HG03575 (cell line): ENCODE measurements at regions not wholly inside any gene's neighbourhood (a gene's known extent, or its start where the extent isn't known, plus 50 kb on each side); places are given as distances from the start of the nearest gene placed in this dataset.
"Not testable (repeated sequence)": the region's sequence is repeated elsewhere in the genome, so short reads cannot be mapped to it uniquely, and the experiment has no call there.

ENCODE experiments used
- ATAC-seq: cut with Tn5 transposase; IDR thresholded peaks from one replicate; pipeline ENCODE4 v1.9.1; 2021; ENCODE audit not compliant: unreplicated experiment, insufficient number of reproducible peaks, low FRiP score; ENCODE audit errors: extremely low read depth

DNA sequence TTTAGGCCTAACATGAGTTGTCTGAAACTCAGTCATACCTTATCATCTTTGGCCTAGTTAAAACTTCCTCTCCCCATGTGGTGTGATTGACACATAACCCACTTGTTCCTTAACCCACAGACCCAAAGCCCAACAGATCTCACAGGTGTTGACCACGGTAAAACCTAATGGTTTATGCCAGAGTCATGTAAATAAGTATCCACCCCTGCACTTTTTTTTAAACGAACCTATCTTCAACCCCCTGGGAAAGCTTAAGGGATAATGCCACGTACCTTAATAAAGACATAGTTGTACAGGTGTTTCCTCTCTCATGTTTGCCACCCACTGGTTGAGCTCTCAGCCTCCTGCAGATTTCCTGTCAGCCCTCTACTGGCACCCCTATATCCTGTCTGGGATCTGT lies 709.3 kb upstream of the CCDC179 start:
- ATAC-seq: no peak

DNA sequence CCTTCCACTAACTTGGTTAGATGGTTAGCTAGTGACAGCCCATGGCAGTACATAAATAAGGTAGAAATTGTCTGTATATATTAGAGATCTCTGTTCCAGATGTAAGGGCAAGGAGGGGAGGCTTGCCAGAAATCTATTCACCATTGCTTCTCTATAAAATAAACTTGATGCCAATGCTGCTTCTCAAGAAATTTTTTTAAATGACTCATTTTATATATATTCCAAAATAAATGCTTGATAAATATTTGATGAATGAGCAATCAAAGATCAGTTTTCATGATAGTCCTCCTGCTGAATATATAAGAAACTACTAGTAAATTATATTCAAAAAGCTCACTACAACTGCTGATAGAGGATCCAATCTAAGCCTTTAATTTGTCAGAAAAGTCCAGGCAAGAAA lies 710.6 kb upstream of the CCDC179 start:
- ATAC-seq: no peak

DNA sequence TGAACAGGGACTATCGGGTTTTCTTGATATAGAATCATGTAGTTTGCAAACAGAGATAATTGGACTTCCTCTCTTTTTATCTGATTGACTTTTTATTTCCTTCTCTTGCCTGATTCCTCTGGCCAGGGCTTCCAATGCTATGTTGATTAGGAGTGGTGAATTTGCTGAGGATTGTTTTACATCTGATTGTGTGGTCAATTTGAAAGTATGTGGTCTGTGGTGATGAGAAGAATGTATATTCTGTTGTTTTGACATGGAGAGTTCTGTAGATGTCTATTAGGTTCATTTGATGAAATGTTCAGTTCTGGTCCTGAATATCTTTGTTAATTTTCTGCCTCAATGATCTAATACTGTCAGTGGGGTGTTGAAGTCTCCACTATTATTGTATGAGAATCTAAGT lies 713.2 kb upstream of the CCDC179 start:
- ATAC-seq: no peak

DNA sequence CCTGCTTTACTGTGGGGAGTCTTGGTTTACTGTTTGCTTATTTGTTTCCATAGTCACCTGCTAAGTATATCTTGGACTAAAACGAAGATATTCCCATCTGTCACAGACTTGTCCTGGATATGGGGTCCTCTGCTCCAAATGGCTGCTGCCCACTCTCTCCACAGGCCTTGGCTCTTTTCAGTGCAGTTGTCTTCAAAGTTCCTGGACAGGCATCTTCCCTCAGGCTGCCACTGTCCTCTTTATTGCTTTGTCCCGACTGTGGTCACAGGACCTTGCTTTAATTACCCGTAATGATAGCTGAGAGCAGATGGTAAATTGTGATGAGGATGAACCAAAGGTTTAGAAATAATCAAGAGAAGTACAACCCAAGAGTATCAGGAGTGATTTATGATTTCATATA lies 713.9 kb upstream of the CCDC179 start:
- ATAC-seq: no peak

DNA sequence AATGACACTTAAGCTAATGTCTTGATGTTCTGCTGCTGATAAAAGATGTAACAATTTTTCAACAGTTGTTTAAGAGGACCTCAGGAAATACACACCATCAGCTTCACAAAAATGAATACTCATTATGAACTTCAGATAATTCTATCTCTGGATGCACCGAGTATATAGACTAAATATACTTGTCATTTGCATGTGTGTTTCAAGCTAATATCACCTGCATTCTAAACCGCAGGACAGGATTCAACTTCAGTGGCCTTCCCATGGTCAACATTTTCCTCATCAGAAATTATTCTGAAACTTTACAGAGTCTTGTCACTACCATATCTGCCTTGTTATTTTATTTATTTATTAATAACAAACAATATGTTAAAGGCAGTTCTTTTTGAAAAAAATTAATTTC lies 717.0 kb upstream of the CCDC179 start:
- no peak for ATAC-seq

DNA sequence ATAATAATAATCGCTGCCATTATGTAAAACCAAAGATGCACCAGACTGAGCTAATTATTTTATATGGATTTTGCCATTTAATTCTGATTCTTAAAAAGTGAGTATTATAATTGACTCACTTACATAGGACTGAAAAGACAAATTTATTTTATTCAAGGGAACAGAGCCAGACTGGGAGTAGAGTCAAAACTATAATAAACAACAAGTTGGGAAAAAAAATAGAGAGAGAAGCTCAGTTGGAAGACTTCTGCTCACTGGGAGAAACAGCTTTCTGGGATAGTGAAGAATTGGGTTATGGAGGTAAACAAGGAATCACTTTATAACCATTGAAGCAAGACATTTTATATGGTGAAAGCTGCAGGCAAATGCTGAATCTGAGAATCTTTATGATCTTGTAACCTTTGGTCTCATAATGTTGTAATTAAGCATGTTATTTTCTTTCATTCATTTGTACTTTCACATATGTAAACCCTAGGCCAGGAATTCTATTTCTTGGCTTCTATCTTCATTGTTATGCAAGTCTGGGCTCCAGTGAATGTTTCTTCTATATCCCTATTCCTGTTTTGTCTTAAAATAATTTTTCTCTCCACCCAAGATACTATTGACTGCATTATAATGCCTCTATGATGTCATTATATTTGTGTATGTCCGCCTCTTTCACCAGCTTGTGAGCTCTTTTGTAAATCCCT lies 725.3 kb upstream of the CCDC179 start:
- no peak for ATAC-seq

DNA sequence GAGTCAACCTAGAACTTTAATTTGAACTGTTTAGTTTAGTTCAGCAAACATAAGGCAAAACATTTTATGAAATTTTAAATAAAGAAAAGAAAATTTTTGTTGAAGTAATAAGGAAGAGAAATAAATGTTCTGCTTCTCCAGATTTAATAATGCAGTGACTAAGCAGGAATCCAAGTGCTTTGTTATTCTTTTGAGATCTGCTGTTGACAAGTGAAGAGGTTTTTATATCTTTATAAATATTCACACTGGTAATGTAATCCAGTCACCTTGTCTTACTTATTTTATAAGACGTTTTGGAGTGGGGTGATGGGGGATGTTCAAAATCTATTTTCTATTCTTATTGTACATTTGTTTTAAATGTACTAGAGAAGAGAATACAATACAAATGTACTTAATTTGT lies 725.9 kb upstream of the CCDC179 start:
- no peak for ATAC-seq

DNA sequence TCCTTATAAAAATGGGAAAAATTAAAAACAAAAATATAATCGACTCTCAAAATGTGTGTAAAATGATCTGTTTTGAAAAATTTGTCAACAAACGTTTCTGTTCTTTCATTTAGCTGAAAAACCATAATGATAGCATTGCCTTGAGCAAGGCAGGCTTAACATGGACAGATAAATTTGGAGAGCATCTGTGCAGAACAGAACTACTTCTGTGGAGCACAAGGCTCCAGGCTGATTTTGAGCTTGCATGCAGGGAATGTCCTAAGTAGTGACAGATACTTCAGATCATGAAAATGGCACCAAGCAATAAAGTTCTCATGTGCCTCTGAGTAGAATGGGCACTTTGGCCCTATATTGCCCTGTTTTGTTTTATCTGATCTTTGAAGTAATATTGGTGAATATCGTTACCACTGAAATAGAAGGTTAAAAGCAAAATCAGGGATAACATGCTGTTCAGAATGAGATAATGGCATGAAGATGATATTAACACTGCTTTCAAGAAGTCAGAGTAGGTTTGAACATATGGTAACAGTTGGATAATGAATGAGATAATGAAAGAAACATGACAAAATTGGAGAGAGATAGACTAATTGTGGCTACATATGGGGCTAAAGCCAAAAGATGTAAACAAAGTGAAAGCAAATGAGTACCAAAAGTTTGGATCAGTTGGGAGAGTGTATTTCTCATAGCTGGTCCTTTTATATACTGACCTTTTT lies 730.5 kb upstream of the CCDC179 start:
- ATAC-seq: no peak

DNA sequence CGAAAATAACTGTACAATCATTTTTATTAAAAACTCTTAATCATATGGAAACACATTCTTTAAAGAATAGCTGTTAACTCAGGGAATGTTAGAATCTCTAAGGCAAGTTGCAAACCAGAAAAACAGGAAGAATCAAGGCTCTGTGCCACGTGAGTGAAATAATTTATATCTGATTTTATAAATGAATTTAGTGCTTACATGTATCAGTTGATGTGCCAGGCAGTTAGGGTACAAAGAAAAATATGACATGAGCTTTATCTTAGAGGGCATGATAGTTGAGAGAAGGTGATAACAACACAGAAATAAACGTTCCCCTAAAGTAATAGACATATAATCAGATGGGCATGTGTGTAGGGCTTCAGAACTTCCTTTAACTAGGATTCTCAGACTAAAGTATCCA lies 734.5 kb upstream of the CCDC179 start:
- ATAC-seq: no peak

DNA sequence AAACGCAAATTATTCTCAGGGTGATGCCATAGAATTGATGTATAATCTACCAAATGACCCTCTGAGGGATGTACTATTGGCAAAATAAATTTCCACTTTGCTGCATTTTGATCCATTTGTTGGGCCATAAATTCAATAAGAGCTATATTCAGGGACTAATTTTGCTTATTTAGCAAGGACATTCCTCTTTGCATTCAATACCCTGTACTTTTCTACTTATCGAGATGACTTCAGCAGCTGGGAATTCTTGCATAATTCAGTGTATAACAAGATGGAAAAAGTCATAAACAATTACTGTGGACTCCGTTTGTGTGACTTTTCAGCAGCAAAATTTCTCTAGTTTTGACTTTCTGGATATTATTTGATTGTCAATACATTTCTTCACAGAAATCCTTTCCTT lies 744.7 kb upstream of the CCDC179 start:
- ATAC-seq: no peak

DNA sequence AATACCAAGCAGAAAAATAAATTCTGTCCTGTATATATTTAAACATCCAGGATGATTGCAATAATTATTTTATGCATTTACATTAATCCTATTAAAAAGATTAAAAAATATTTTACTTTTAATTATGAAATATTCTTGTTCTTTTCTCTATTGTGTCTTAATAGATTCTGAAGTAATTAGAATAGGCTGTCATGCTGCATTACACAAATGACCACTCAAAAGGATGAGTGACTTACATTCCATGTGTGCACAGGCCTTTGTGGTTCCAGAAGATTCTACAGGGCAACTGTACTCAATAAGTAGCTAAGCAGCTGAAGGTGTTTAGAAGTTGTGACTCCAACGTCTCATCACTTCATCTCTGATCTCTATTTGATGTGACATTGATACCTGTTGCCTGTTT lies 745.9 kb upstream of the CCDC179 start:
- no peak for ATAC-seq

DNA sequence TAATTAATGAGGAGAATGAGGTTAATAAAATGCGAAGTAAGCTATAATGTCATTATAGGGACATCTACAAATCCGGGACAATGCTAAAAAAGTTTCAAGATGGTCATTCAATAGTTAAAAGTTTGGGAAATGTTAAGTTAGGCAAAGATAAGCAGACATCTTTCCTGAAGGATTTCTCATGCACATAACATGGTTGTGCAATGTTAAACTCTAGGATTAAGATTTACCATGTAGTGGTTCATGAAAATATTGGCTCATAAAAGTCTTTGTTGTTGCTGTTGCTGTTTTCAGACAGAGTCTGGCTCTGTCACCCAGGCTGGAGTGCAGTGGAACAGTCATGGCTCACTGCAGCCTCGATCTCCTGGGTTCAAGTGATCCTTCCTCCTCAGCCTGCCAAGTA lies 751.5 kb upstream of the CCDC179 start:
- ATAC-seq: no peak

DNA sequence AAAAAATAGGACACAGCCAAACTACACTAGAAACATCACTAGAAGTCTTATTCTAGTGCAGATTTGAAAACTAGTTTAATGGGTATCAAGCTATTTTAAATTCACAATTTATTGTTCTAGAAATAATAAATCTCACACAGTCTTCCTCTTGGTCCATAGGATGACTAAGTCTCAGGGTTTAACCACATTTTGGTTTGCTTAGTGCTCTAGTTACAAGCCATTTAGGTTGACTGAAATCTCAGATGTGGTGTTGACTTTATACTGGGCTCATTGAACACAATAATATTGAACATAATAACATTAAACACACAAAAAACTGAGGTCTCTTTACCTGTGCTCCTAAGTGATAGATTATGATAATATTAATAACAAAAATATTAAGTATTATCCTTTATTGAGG lies 760.3 kb upstream of the CCDC179 start:
- no peak for ATAC-seq

DNA sequence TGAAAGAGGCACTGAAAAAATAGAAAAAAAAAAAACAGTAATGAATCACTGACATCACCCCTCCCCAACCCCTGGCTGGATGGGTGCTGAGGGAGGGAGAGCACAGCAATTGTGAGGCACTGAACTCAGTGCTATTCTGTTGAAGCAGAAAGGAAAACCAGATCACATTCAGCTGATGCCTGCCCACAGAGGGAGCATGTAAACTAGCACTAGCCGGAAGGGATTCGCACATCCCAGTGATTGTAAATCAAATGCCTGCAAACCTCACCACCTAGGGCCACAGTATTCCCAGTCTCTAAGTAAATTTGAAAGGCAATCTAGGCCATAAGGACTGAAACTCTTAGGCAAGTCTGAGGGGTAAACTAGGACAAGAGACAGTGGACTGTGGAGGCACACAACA lies 772.0 kb upstream of the CCDC179 start:
- ATAC-seq: no peak

DNA sequence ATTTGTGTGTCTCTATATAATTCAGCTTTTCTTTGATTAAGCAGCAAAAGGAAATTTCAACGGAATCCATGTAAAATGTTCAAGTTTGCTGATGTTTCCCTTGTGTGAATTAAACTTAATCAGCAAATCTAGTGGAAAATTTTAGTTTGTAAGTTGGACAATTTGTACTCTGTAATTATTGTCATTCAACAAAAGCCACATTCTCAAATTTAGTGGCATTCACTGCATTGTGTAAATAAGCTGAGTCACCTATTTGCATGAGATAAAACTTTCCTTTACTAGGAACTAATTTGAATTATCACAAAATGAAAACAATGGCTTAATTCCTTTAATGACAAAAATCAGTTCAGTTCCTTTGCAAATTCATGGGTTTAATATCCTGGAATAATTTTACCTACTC lies 784.2 kb upstream of the CCDC179 start:
- ATAC-seq: no peak

DNA sequence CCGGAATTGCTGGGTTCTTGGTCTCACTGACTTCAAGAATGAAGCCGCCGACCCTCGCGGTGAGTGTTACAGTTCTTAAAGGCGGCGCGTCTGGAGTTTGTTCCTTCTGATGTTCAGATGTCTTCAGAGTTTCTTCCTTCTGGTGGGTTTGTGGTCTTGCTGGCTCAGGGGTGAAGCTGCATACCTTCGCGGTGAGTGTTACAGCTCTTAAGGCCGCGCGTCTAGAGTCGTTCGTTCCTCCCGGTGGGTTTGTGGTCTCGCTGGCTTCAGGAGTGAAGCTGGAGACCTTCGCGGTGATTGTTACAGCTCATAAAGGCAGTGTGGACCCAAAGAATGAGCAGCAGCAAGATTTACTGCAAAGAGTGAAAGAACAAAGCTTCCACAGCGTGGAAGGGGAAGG lies 792.1 kb upstream of the CCDC179 start:
- not testable (repeated sequence) for ATAC-seq

DNA sequence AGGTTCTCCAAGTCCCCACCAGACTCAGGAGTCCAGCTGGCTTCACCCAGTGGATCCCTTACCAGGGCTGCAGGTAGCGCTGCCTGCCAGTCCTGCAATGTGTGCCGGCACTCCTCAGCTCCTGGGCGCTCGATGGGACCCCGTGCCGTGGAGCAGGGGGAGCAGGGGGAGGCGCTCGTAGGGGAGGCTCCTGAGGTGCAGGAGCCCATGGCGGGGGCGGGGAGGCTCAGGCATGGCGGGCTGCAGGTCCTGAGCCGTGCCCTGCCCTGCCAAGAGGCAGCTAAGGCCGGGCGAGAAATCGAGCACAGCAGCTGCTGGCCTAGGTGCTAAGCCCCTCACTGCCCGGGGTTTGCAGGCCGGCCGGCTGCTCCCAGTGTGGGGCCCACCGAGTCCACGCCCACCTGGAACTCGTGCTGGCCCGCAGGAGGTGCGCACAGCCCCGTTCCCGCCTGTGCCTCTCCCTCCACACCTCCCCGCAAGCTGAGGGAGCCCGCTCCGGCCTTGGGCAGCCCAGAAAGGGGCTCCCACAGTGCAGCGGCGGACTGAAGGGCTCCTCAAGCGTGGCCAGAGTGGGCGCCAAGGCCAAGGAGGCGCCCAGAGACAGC lies 792.9 kb upstream of the CCDC179 start:
- no peak for ATAC-seq

DNA sequence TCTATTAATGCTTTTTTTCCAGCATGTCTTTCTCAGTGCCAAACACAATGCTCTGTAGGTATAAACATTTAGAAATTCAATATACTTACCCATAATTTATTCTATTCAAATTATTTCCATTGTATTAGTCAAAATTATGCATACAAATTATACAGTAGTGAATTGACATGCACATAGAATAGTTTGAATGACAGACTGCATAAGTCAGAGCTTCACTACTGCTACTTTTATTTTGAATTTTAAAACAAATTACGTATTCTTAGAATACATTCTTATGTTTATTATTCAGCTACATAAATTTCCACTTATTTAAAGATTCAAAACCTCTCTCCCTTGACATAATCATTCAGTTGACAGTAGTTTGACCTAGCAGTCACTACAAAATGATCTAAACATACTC lies 808.0 kb upstream of the CCDC179 start:
- no peak for ATAC-seq

DNA sequence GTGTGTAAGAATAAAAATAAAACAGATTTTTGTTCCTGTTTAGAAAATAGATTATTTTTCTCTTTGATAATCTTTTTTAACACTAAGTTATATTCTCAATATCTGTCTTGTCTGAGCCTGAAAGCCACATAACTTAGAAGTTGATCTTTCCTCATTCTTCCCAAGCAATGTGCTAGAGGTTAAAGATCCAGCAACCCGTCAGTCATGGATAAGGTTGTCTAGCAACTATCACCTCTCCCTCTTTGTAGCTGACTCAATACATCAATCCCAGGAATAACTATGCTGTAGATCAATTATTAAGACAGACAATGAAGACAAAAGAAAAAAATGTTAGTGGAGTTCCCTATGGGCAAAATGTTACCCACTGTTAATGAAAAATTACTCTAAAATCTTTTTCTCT lies 813.1 kb upstream of the CCDC179 start:
- no peak for ATAC-seq

DNA sequence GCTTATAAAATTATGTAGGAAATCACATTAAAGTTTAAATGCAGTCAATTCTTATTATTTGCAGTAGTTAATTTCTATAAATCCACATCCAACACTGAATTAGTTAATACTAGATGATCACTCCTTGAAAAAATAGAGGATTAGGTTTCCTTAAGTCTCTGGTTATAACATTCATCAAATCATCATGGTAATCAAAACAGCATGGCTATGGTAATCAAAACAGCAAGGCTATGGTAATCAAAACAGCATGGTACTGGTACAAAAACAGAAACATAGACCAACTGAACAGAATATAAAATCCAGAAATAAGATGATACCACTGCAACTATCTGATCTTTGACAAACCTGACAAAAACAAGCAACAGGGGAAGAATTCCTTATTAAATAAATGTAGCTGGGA lies 814.6 kb upstream of the CCDC179 start:
- no peak for ATAC-seq

DNA sequence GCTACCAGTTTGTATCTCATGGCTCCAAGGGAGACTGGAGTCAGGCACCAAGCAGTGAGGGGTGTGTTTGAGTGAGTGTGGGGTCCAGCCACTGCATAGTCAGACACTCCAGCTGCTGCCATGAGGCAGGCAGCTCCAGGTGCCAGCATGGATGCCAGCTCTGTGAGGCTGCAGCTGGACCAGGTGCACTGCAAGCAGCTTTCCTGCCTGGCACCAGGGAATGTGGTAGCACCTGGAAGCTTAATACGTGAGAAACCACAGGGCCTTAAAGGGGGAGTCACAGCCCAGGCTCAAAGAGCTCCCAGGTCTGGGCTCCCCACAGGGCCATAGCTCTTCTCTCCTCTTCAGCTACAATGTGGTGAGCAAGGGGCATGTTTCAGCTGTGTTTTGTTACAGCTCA lies 817.8 kb upstream of the LUZP2 start:
- no peak for ATAC-seq
